PFSK-1 (cell line): ENCODE measurements at regions not wholly inside any gene's neighbourhood (a gene's known extent, or its start where the extent isn't known, plus 50 kb on each side); places are given as distances from the start of the nearest gene placed in this dataset.

ENCODE experiments used
- FOXP2 ChIP-seq: optimal IDR thresholded peaks from 2 replicates; pipeline ENCODE3; 2011; ENCODE audit warnings: borderline replicate concordance, control low read depth, inconsistent platforms; ENCODE audit not compliant: insufficient read depth; ENCODE audit errors: extremely low read length, extremely low read depth
- POLR2AphosphoS5 ChIP-seq: IDR thresholded peaks from 2 replicates; pipeline ENCODE4 v1.6.1; 2012; ENCODE audit warnings: low read depth, mild to moderate bottlenecking, control low read depth, low read length, moderate library complexity
- REST ChIP-seq, 2 experiments: IDR thresholded peaks; 2 replicates each; pipeline versions ENCODE4 v1.6.1 to v1.8.0; 2011 to 2012; ENCODE audit warnings: low read depth in 2 of 2, low read length in 2 of 2, control low read depth in 1 of 2, inconsistent platforms in 1 of 2, mild to moderate bottlenecking in 1 of 2, moderate library complexity in 1 of 2; ENCODE audit not compliant: insufficient read depth in 1 of 2
- SIN3A ChIP-seq: IDR thresholded peaks from 2 replicates; pipeline ENCODE4 v1.6.1; 2012; ENCODE audit warnings: mild to moderate bottlenecking, low read length, moderate library complexity, borderline replicate concordance; ENCODE audit not compliant: insufficient read depth
- TAF1 ChIP-seq: IDR thresholded peaks from 2 replicates; pipeline ENCODE4 v1.6.1; 2012; ENCODE audit warnings: low read length, control low read depth, borderline replicate concordance; ENCODE audit not compliant: insufficient read depth

DNA sequence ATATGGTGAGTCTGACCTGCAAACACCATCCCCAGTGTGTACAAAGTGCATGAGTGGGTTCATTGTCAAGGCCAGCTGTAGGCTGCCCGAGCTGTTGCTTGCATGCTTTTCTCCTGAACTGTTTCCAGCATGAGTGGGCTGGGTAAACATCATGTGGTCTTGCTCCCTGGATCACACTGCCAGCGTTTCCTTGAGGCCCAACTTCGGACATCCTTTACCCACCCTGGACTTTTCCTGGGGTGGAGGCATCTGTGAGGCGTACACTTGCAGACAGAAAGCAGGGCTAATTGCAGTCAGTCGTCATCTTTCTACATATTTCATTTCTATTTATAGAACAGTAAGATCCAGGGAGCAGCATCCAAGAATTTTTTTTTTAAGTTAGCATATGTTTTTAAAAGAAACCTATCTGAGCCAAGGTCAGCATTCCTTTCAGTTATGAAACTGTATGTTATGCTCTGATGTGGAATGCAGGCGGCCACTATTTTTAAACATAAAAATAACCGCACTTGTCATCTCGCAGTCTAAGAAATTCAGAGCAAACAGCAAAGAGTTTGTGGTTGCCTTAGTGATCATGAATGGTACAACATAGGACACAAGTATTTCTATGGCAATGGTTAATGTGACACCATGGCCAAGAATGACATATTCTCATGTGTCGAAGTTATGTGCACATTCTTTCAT, 106.5 kb upstream of the DMRT1 start:
- no peak for TF ChIP-seq TAF1
- no peak for TF ChIP-seq FOXP2
- no peak for TF ChIP-seq SIN3A
- no peak for TF ChIP-seq REST (IDR thresholded peaks at IDR 0.05; ENCODE audit: insufficient read depth in 1 of 2, low read depth in 2 of 2, low read length in 2 of 2)
- TF ChIP-seq POLR2AphosphoS5, result no peak

GRCh38 chr9:737400-738120, 103.9 kb upstream of the DMRT1 start:
- no peak for TF ChIP-seq REST (IDR thresholded peaks at IDR 0.05; ENCODE audit: insufficient read depth in 1 of 2, low read depth in 2 of 2, low read length in 2 of 2)
- TF ChIP-seq TAF1, result no peak
- no peak for TF ChIP-seq FOXP2
- no peak for TF ChIP-seq SIN3A
- no peak for TF ChIP-seq POLR2AphosphoS5

DNA sequence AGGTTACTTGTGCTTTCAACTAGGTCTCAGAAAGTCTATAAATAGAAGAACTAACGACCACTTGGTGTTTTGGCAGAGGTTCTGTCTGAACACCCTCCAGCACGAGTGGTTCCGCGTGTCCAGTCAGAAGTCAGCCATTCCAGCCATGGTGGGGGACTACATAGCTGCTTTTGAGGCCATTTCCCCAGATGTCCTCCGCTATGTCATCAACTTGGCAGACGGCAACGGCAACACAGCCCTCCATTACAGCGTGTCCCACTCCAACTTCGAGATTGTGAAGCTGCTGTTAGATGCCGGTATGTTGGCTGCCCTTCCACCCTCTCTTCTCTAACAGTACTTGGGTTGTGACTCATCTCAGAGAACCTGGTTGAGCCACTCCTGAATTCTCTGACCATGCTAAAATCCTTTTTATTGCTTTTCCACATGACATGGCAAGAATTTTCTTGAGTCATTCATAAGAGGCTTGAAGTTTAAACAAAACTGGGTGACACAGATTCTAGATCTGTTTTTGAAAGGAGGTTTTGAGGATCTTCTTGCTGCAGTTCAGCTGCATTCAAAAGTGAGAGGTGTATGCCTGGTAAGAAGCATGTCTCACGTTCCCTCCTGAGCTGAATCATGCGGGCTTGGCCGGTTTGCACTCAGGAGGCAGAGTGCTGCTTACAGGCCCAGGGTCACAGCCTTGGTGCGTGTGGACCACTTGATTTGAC, 103.1 kb upstream of the DMRT1 start:
- TF ChIP-seq SIN3A, result no peak
- TF ChIP-seq FOXP2, result no peak
- TF ChIP-seq POLR2AphosphoS5, result no peak
- no peak for TF ChIP-seq TAF1
- no peak for TF ChIP-seq REST (IDR thresholded peaks at IDR 0.05; ENCODE audit: insufficient read depth in 1 of 2, low read depth in 2 of 2, low read length in 2 of 2)

DNA sequence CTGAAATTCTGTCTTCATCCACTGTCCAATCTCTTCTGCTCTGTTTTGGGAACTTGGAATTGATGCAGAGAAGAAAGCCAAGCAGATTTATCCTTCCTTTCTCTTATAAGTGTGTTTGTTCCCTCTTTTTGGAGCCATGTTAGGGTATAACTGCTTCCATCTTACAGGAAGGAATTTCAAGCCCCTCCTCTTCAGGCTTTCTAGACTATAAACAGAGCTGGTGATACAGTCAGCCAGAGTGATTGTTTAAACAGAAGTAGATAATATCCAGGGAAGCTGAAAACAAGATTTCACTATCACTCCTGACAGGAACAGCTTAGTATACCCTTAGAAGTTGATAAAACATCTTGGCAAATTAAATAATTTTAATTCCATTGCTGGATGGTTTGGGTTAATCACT, 102.1 kb upstream of the DMRT1 start:
- no peak for TF ChIP-seq FOXP2
- no peak for TF ChIP-seq SIN3A
- no peak for TF ChIP-seq POLR2AphosphoS5
- TF ChIP-seq TAF1, result no peak
- no peak for TF ChIP-seq REST (IDR thresholded peaks at IDR 0.05; ENCODE audit: insufficient read depth in 1 of 2, low read depth in 2 of 2, low read length in 2 of 2)
